Endothelial cell of umbilical vein (primary cell): ENCODE measurements at regions not wholly inside any gene's neighbourhood (a gene's known extent, or its start where the extent isn't known, plus 50 kb on each side); places are given as distances from the start of the nearest gene placed in this dataset.

Experiments
- BruUV-seq: library from RNA; stranded (reverse); fragments of 400-500 nt; replicated peaks from 2 replicates; lab custom pipeline; 2021; lab: Mats Ljungman, UMichigan
- CTCF ChIA-PET: fragments of 300-600, 350-600 bp; sonication (Branson Sonifier 250); formaldehyde crosslinking; loops from one replicate; lab custom pipeline; 2021; ENCODE audit warnings: antibody characterized with exemption, inconsistent platforms; lab: Charles Lee
- POLR2A ChIA-PET: fragments of 300-600, 350-600 bp; sonication (Branson Sonifier 250); formaldehyde crosslinking; loops from one replicate; lab custom pipeline; 2021; ENCODE audit warnings: antibody characterized with exemption, inconsistent platforms; lab: Charles Lee
- DNase-seq: peaks from one replicate; pipeline ENCODE4 v3.0.0-alpha.2; 2011; ENCODE audit warnings: low read depth, low spot score
- FAIRE-seq: peaks from 2 replicates; lab custom pipeline; 2011; peaks lifted over from hg19 to GRCh38; lab: Jason Lieb, UNC
- H2AFZ ChIP-seq: 2 replicates; pipeline ENCODE4 v1.6.0; 2012; ENCODE audit warnings: low read depth, low read length, control low read depth, inconsistent platforms
- H3K27ac ChIP-seq: 2 replicates; pipeline ENCODE4 v1.5.1; 2011; ENCODE audit warnings: low read depth, mild to moderate bottlenecking, control low read depth, low read length, moderate library complexity; ENCODE audit not compliant: insufficient read depth
- H3K27me3 ChIP-seq, 2 experiments: 2 replicates each; pipeline versions ENCODE4 v1.6.0 to v1.6.1; 2011; ENCODE audit warnings: low read length in 2 of 2, mixed read lengths in 1 of 2; ENCODE audit not compliant: control insufficient read depth in 2 of 2, insufficient read depth in 2 of 2
- H3K36me3 ChIP-seq, 2 experiments: 2 replicates in 1 of 2; 3 replicates in 1 of 2; pipeline ENCODE4 v1.5.1; 2011; ENCODE audit warnings: low read length in 2 of 2, mild to moderate bottlenecking in 1 of 2, moderate library complexity in 1 of 2; ENCODE audit not compliant: control insufficient read depth in 2 of 2, insufficient read depth in 2 of 2; ENCODE audit errors: extremely low read depth in 1 of 2
- H3K4me1 ChIP-seq: 3 replicates; pipeline ENCODE4 v1.5.1; 2011; ENCODE audit warnings: mild to moderate bottlenecking, low read length; ENCODE audit not compliant: control insufficient read depth, insufficient read depth; ENCODE audit errors: extremely low read depth
- H3K4me2 ChIP-seq: 2 replicates; pipeline ENCODE4 v1.6.1; 2011; ENCODE audit warnings: low read length, control low read depth, mixed read lengths; ENCODE audit not compliant: insufficient read depth
- H3K4me3 ChIP-seq, 3 experiments: fragments of 200-600 bp in 1 of 3; sonication (generic), shearing (Covaris generic) in 1 of 3; replicated peaks in 1 of 3; 2 replicates each; pipeline ENCODE4 v1.5.1; 2011 to 2016; ENCODE audit warnings: control low read depth in 3 of 3, low read length in 3 of 3, mild to moderate bottlenecking in 2 of 3, inconsistent platforms in 1 of 3, low read depth in 1 of 3, moderate library complexity in 1 of 3; ENCODE audit not compliant: insufficient read depth in 1 of 3
- H3K79me2 ChIP-seq: 2 replicates; pipeline ENCODE4 v1.6.0; 2012; ENCODE audit warnings: low read length, inconsistent platforms; ENCODE audit not compliant: control insufficient read depth, insufficient read depth
- H3K9ac ChIP-seq: replicated peaks from 2 replicates; pipeline ENCODE3; 2011; ENCODE audit warnings: low read length, control low read depth; ENCODE audit not compliant: insufficient read depth; ENCODE audit errors: extremely low read depth
- H3K9me1 ChIP-seq: replicated peaks from 3 replicates; pipeline ENCODE4 v1.6.0; 2011; ENCODE audit warnings: mild to moderate bottlenecking, low read length; ENCODE audit not compliant: control insufficient read depth, insufficient read depth; ENCODE audit errors: extremely low read depth
- H3K9me3 ChIP-seq: replicated peaks from 2 replicates; pipeline ENCODE4 v1.5.1; 2012; ENCODE audit warnings: low read length, inconsistent platforms; ENCODE audit not compliant: control insufficient read depth, insufficient read depth
- H4K20me1 ChIP-seq: replicated peaks from 2 replicates; pipeline ENCODE3; 2011; ENCODE audit warnings: mild to moderate bottlenecking, low read length; ENCODE audit not compliant: control insufficient read depth, insufficient read depth; ENCODE audit errors: extremely low read depth
- EZH2 ChIP-seq: IDR thresholded peaks from 2 replicates; pipeline ENCODE4 v1.6.1; 2012; ENCODE audit warnings: borderline replicate concordance, low read depth, mild to moderate bottlenecking, moderate library complexity, low read length, inconsistent platforms; ENCODE audit not compliant: severe bottlenecking
- FOS ChIP-seq: IDR thresholded peaks from 2 replicates; pipeline ENCODE4 v1.6.1; 2011; ENCODE audit warnings: mild to moderate bottlenecking, low read length, moderate library complexity, borderline replicate concordance; ENCODE audit not compliant: insufficient read depth
- GATA2 ChIP-seq: IDR thresholded peaks from 2 replicates; pipeline ENCODE4 v1.7.0; 2011; ENCODE audit warnings: low read depth, mild to moderate bottlenecking, moderate library complexity, mixed read lengths, low read length; ENCODE audit not compliant: insufficient read length, insufficient read depth
- JUN ChIP-seq: IDR thresholded peaks from 2 replicates; pipeline ENCODE4 v1.6.1; 2011; ENCODE audit warnings: borderline replicate concordance, low read depth; ENCODE audit not compliant: insufficient read length, insufficient read depth
- MYC ChIP-seq: IDR thresholded peaks from one replicate; pipeline ENCODE4 v1.6.1; 2011; ENCODE audit warnings: mild to moderate bottlenecking, low read depth, low read length
- POLR2A ChIP-seq: IDR thresholded peaks from 2 replicates; pipeline ENCODE4 v1.6.1; 2012; ENCODE audit warnings: low read depth, mild to moderate bottlenecking, control low read depth, low read length
- POLR2AphosphoS5 ChIP-seq: IDR thresholded peaks from 2 replicates; pipeline ENCODE4 v1.6.1; 2012; ENCODE audit warnings: low read depth, mild to moderate bottlenecking, control low read depth, low read length, moderate library complexity; ENCODE audit not compliant: insufficient read depth
- dilution Hi-C: fragments of 300-500 bp; cut with MboI; formaldehyde crosslinking; loops from one replicate; pipeline ENCODE4 v1.15.0; 2019; ENCODE audit warnings: low sequenced_read_pairs; ENCODE audit not compliant: extremely low pct_ligation_motif_present
- intact Hi-C: fragments of 100-400 bp; cut with micrococcal nuclease; formaldehyde crosslinking; loops from one replicate; pipeline ENCODE4 v1.10.0; 2022
- TF ChIP-seq, protein P1 (sequence below): IDR thresholded peaks from 2 replicates; pipeline ENCODE4 v1.6.1; 2011; ENCODE audit not compliant: insufficient read depth, insufficient read length
- TF ChIP-seq, protein P2 (sequence below), 2 donors: IDR thresholded peaks; 1 replicate in 1 of 2; 2 replicates in 1 of 2; pipeline ENCODE4 v1.5.1; 2011; ENCODE audit warnings: low read length in 2 of 2, mild to moderate bottlenecking in 2 of 2, moderate library complexity in 2 of 2, control low read depth in 1 of 2, inconsistent platforms in 1 of 2, low read depth in 1 of 2; ENCODE audit not compliant: insufficient read depth in 1 of 2; ENCODE audit errors: extremely low read depth in 1 of 2

DNA sequence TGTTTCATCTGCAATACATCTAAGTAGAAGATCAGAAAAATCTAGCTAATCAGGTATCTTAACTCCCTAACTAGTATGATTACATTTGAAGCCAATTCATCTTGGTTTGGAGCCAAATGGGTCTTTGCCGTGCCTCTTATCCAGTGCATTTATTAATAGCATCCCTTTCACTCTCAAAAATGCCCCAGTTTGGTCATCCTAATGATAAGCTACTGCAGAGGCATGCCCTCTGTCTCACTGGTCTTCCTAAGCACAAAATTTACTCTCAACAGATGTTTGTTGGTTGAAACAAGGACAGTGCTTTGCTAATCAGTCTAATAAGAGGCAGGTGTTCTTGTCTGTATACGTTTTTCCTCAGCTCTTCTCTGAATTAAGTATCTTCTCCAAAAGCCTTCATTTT is 403.2 kb downstream of the RAD51AP2 start:
- POLR2A ChIA-PET = no interaction called here
- no peak overlapping the region for H3K27ac ChIP-seq

More for the DNA sequence above, 403.2 kb downstream of the RAD51AP2 start:
- no peaks in the 10 kb centered on the region for H4K20me1 ChIP-seq
- no peak for FAIRE-seq
- H3K9me1 ChIP-seq = no peaks in the 10 kb centered on the region
- intact Hi-C loops = no loop called here
- no peaks in the 10 kb centered on the region for H3K79me2 ChIP-seq
- CTCF ChIA-PET = no interaction called here
- no peaks in the 10 kb centered on the region for H3K27me3 ChIP-seq
- no peak overlapping the region for H3K4me3 ChIP-seq
- H3K9ac ChIP-seq = no peak overlapping the region
- no peak overlapping the region for H2AFZ ChIP-seq
- no peaks in the 10 kb centered on the region for H3K36me3 ChIP-seq
- no peaks in the 10 kb centered on the region for H3K4me1 ChIP-seq
- no TSS peak for BruUV-seq
- H3K4me2 ChIP-seq = no peak overlapping the region
- H3K9me3 ChIP-seq = no peaks in the 10 kb centered on the region
- dilution Hi-C loops = no loop called here
- DNase-seq = no peak
- TF ChIP-seq GATA2 (no peak), JUN (no peak), MYC (no peak), FOS (no peak), POLR2A (no peak), EZH2 (no peak), POLR2AphosphoS5 (no peak)
- TF ChIP-seq, protein P1, sequence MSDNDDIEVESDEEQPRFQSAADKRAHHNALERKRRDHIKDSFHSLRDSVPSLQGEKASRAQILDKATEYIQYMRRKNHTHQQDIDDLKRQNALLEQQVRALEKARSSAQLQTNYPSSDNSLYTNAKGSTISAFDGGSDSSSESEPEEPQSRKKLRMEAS = no peak
- TF ChIP-seq, protein P2, sequence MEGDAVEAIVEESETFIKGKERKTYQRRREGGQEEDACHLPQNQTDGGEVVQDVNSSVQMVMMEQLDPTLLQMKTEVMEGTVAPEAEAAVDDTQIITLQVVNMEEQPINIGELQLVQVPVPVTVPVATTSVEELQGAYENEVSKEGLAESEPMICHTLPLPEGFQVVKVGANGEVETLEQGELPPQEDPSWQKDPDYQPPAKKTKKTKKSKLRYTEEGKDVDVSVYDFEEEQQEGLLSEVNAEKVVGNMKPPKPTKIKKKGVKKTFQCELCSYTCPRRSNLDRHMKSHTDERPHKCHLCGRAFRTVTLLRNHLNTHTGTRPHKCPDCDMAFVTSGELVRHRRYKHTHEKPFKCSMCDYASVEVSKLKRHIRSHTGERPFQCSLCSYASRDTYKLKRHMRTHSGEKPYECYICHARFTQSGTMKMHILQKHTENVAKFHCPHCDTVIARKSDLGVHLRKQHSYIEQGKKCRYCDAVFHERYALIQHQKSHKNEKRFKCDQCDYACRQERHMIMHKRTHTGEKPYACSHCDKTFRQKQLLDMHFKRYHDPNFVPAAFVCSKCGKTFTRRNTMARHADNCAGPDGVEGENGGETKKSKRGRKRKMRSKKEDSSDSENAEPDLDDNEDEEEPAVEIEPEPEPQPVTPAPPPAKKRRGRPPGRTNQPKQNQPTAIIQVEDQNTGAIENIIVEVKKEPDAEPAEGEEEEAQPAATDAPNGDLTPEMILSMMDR (IDR thresholded peaks at IDR 0.05; ENCODE audit: extremely low read depth in 1 of 2, insufficient read depth in 1 of 2, low read depth in 1 of 2, low read length in 2 of 2) = no peak
